Adrenal gland (tissue), 5 donors: ENCODE measurements at regions not wholly inside any gene's neighbourhood (a gene's known extent, or its start where the extent isn't known, plus 50 kb on each side); places are given as distances from the start of the nearest gene placed in this dataset.

ENCODE experiments used
- POLR2A ChIP-seq, 2 donors: fragments of 450-650 bp; IDR thresholded peaks; one replicate each; pipeline ENCODE4 v1.6.1; 2017; ENCODE audit warnings: antibody characterized with exemption in 2 of 2, mild to moderate bottlenecking in 2 of 2, moderate library complexity in 1 of 2
- TF ChIP-seq, protein P1 (sequence below), 6 experiments: fragments of 450-650 bp in 4 of 6; fragments of 200-600 bp in 2 of 6; sonication (generic) in 1 of 6; IDR thresholded peaks; 1 replicate in 5 of 6; 2 replicates in 1 of 6; pipeline versions ENCODE4 v1.5.1 to v1.8.0; 2016 to 2021; ENCODE audit warnings: antibody characterized with exemption in 6 of 6, mild to moderate bottlenecking in 2 of 6, moderate library complexity in 1 of 6
- donor health status: DM: no; HTN: no; CAD: no.

DNA sequence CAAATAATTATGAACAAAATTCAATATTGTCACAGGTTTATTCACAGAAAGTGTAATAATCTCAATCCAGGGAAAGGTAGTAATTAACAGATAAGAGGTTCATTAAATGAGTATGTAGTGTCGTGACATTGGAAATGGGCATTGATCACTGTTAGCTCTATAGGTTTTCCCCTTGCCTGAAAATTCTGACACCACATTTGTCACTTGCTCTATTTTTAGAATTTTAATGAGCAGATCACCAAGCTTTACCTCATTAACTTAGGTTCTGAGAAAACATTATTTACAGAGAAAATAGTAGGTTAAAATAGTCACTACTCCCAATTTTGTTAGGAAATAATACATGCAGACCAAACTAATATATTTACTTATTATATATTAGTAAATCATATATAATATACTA, 344.0 kb downstream of the DSC3 start:
- TF ChIP-seq, protein P1, sequence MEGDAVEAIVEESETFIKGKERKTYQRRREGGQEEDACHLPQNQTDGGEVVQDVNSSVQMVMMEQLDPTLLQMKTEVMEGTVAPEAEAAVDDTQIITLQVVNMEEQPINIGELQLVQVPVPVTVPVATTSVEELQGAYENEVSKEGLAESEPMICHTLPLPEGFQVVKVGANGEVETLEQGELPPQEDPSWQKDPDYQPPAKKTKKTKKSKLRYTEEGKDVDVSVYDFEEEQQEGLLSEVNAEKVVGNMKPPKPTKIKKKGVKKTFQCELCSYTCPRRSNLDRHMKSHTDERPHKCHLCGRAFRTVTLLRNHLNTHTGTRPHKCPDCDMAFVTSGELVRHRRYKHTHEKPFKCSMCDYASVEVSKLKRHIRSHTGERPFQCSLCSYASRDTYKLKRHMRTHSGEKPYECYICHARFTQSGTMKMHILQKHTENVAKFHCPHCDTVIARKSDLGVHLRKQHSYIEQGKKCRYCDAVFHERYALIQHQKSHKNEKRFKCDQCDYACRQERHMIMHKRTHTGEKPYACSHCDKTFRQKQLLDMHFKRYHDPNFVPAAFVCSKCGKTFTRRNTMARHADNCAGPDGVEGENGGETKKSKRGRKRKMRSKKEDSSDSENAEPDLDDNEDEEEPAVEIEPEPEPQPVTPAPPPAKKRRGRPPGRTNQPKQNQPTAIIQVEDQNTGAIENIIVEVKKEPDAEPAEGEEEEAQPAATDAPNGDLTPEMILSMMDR (IDR thresholded peaks at IDR 0.05): no peak
- TF ChIP-seq POLR2A (IDR thresholded peaks at IDR 0.05): no peak
